SK-MEL-5 (cell line): ENCODE measurements at regions not wholly inside any gene's neighbourhood (a gene's known extent, or its start where the extent isn't known, plus 50 kb on each side); places are given as distances from the start of the nearest gene placed in this dataset.

ENCODE experiments used
- DNase-seq: peaks from one replicate; pipeline ENCODE4 v3.0.0-alpha.2; 2016; ENCODE audit warnings: low read depth, low spot score
- in situ Hi-C: cut with HindIII; loops from 2 replicates; pipeline ENCODE4 v1.10.0; 2016; ENCODE audit warnings: low sequenced_read_pairs, high pct_unique_total_duplicates, low pct_unique_long_range_greater_than_20kb

- in situ Hi-C loops = no loop called here
- no peak for DNase-seq
Observed at GRCh38 chr9:135330685-135331590, 148.6 kb upstream of the PPP1R26 start.

- in situ Hi-C loops = no loop called here
Observed at GRCh38 chr9:135332516-135332915, 147.1 kb upstream of the PPP1R26 start.

GRCh38 chr9:135332979-135333748 is 146.4 kb upstream of the PPP1R26 start:
- in situ Hi-C loops = no loop called here
- DNase-seq = no peak

More at GRCh38 chr9:135332516-135332915, 147.1 kb upstream of the PPP1R26 start:
- DNase-seq = no peak

GRCh38 chr9:135334953-135335460 is 144.6 kb upstream of the PPP1R26 start:
- in situ Hi-C loops = no loop called here
- DNase-seq = no peak

GRCh38 chr9:135335691-135336181 is 143.8 kb upstream of the PPP1R26 start:
- in situ Hi-C loops = no loop called here
- DNase-seq = no peak

GRCh38 chr9:135336722-135337527 is 142.7 kb upstream of the PPP1R26 start:
- no peak for DNase-seq

GRCh38 chr9:135338546-135338945 is 141.0 kb upstream of the PPP1R26 start:
- in situ Hi-C loops = no loop called here
- DNase-seq = no peak

More at GRCh38 chr9:135336722-135337527, 142.7 kb upstream of the PPP1R26 start:
- in situ Hi-C loops = no loop called here

- in situ Hi-C loops = no loop called here
- no peak for DNase-seq
Observed at GRCh38 chr9:135339378-135339973, 140.1 kb upstream of the PPP1R26 start.

GRCh38 chr9:135340143-135340655 is 139.4 kb upstream of the PPP1R26 start:
- no peak for DNase-seq
- in situ Hi-C loops = no loop called here

GRCh38 chr9:135340726-135341475 is 138.7 kb upstream of the PPP1R26 start:
- no peak for DNase-seq
- in situ Hi-C loops = no loop called here

GRCh38 chr9:135341612-135342169 is 137.9 kb upstream of the PPP1R26 start:
- DNase-seq = no peak

GRCh38 chr9:135342206-135343130 is 137.1 kb upstream of the PPP1R26 start:
- in situ Hi-C loops = no loop called here
- DNase-seq = no peak

More at GRCh38 chr9:135341612-135342169, 137.9 kb upstream of the PPP1R26 start:
- in situ Hi-C loops = no loop called here

- in situ Hi-C loops = no loop called here
- no peak for DNase-seq
Observed at GRCh38 chr9:135343136-135343535, 136.4 kb upstream of the PPP1R26 start.

GRCh38 chr9:135343837-135344522 is 135.6 kb upstream of the PPP1R26 start:
- in situ Hi-C loops = no loop called here
- DNase-seq = peak; percentile 65

- in situ Hi-C loops = no loop called here
- no peak for DNase-seq
Observed at GRCh38 chr9:135344523-135344901, 135.1 kb upstream of the PPP1R26 start.
